GM12878 (cell line): ENCODE measurements at regions not wholly inside any gene's neighbourhood (a gene's known extent, or its start where the extent isn't known, plus 50 kb on each side); places are given as distances from the start of the nearest gene placed in this dataset.

Experiments used
- ATAC-seq: fragments of 200-7000 bp; cut with Tn5 transposase; 3 replicates; pipeline ENCODE4 v1.9.1; 2020; ENCODE audit warnings: mild to moderate bottlenecking, moderate library complexity
- BruUV-seq: library from RNA; stranded (reverse); fragments of 400-500 nt; replicated peaks from 2 replicates; lab custom pipeline; 2021; lab: Mats Ljungman, UMichigan
- CTCF ChIA-PET: fragments of 300-600 bp; sonication (Branson Sonifier 250); formaldehyde crosslinking; extraction: SDS; loops from one replicate; lab custom pipeline; 2021; ENCODE audit warnings: inconsistent platforms; lab: Yijun Ruan, JAX
- POLR2A ChIA-PET: fragments of 350-600 bp; formaldehyde crosslinking; extraction: SDS; loops from one replicate; lab custom pipeline; 2021; ENCODE audit warnings: inconsistent platforms; lab: Charles Lee
- RAD21 ChIA-PET: fragments of 300-600 bp; sonication (Branson Sonifier 250); formaldehyde crosslinking; loops from one replicate; lab custom pipeline; 2023; ENCODE audit warnings: antibody characterized with exemption; ENCODE audit not compliant: unreplicated experiment; lab: Charles Lee
- SMC1A ChIA-PET: fragments of 300-600 bp; sonication (Branson Sonifier 250); formaldehyde crosslinking; loops from one replicate; lab custom pipeline; 2023; ENCODE audit not compliant: unreplicated experiment, uncharacterized antibody; lab: Charles Lee
- DNase-seq: peaks from one replicate; pipeline ENCODE4 v3.0.0-alpha.2; 2011; ENCODE audit warnings: low read depth, low spot score
- FAIRE-seq: peaks from 3 replicates; lab custom pipeline; 2011; peaks lifted over from hg19 to GRCh38; lab: Jason Lieb, UNC
- H2AFZ ChIP-seq: 2 replicates; pipeline ENCODE4 v1.6.0; 2011; ENCODE audit warnings: low read depth, low read length, control low read depth; ENCODE audit not compliant: control insufficient read depth
- H3K27ac ChIP-seq: 2 replicates; pipeline ENCODE4 v1.5.1; 2011; ENCODE audit warnings: control low read depth; ENCODE audit not compliant: control insufficient read depth, insufficient read depth
- H3K27me3 ChIP-seq, 2 experiments: replicated peaks in 1 of 2; 2 replicates each; pipeline versions ENCODE4 v1.6.0 to v1.6.1; 2011; ENCODE audit warnings: low read length in 1 of 2; ENCODE audit not compliant: control insufficient read depth in 2 of 2, insufficient read depth in 2 of 2
- H3K36me3 ChIP-seq, 2 experiments: 2 replicates each; pipeline ENCODE4 v1.5.1; 2011; ENCODE audit warnings: low read length in 1 of 2; ENCODE audit not compliant: control insufficient read depth in 2 of 2, insufficient read depth in 2 of 2
- H3K4me1 ChIP-seq: 2 replicates; pipeline ENCODE4 v1.6.1; 2011; ENCODE audit warnings: mild to moderate bottlenecking, low read length, moderate library complexity, mixed read lengths; ENCODE audit not compliant: control insufficient read depth, insufficient read depth
- H3K4me2 ChIP-seq: 2 replicates; pipeline ENCODE4 v1.6.0; 2011; ENCODE audit warnings: control low read depth; ENCODE audit not compliant: control insufficient read depth, insufficient read depth
- H3K4me3 ChIP-seq: fragments of 200-600 bp; sonication (generic); 2 replicates; pipeline ENCODE4 v1.5.1; 2016
- H3K79me2 ChIP-seq: 2 replicates; pipeline ENCODE4 v1.6.0; 2011; ENCODE audit warnings: low read length; ENCODE audit not compliant: control insufficient read depth, insufficient read depth
- H3K9ac ChIP-seq: 2 replicates; pipeline ENCODE4 v1.8.0; 2011; ENCODE audit warnings: low read length, control low read depth, mixed read lengths; ENCODE audit not compliant: control insufficient read depth, insufficient read depth
- H3K9me3 ChIP-seq: replicated peaks from 3 replicates; pipeline ENCODE4 v1.5.1; 2011; ENCODE audit warnings: mild to moderate bottlenecking, low read length; ENCODE audit not compliant: control insufficient read depth, insufficient read depth
- H4K20me1 ChIP-seq: 2 replicates; pipeline ENCODE4 v1.6.0; 2011; ENCODE audit not compliant: control insufficient read depth, insufficient read depth
- EED ChIP-seq: sonication (generic); IDR thresholded peaks from 2 replicates; pipeline ENCODE4 v1.6.1; 2016; ENCODE audit warnings: antibody characterized with exemption, low read depth
- ELK1 ChIP-seq: IDR thresholded peaks from 2 replicates; pipeline ENCODE4 v1.6.1; 2012; ENCODE audit warnings: low read depth, low read length, improper control_type of control experiment
- FOXM1 ChIP-seq: IDR thresholded peaks from 2 replicates; pipeline ENCODE4 v1.6.1; 2012; ENCODE audit warnings: low read depth, mild to moderate bottlenecking, inconsistent platforms, low read length, moderate library complexity
- GABPA ChIP-seq: IDR thresholded peaks from 2 replicates; pipeline ENCODE4 v1.6.1; 2014; ENCODE audit warnings: antibody characterized with exemption, low read depth, mild to moderate bottlenecking, inconsistent platforms
- KAT2A ChIP-seq: conservative IDR thresholded peaks from 2 replicates; pipeline ENCODE4 v1.6.1; 2011; ENCODE audit warnings: low read depth, low read length; ENCODE audit not compliant: control insufficient read depth
- MXI1 ChIP-seq: fragments of 150-350 bp; IDR thresholded peaks from 2 replicates; pipeline ENCODE4 v1.6.1; 2011; ENCODE audit warnings: low read depth, mild to moderate bottlenecking, inconsistent platforms, low read length, improper control_type of control experiment
- NFIC ChIP-seq: IDR thresholded peaks from 2 replicates; pipeline ENCODE4 v1.6.1; 2012; ENCODE audit warnings: low read depth, mild to moderate bottlenecking, inconsistent platforms, low read length, moderate library complexity
- NRF1 ChIP-seq: conservative IDR thresholded peaks from 2 replicates; pipeline ENCODE4 v1.6.1; 2011; ENCODE audit warnings: mild to moderate bottlenecking, low read depth, low read length, improper control_type of control experiment
- RBBP5 ChIP-seq: fragments of 200-600 bp; sonication (generic); conservative IDR thresholded peaks from 2 replicates; pipeline ENCODE4 v1.6.1; 2016
- RUNX3 ChIP-seq: IDR thresholded peaks from 2 replicates; pipeline ENCODE4 v1.6.1; 2012; ENCODE audit warnings: low read length, inconsistent platforms
- WRNIP1 ChIP-seq: IDR thresholded peaks from 2 replicates; pipeline ENCODE4 v1.6.1; 2011; ENCODE audit warnings: low read depth, low read length, improper control_type of control experiment, borderline replicate concordance
- ZNF274 ChIP-seq: IDR thresholded peaks from one replicate; pipeline ENCODE4 v1.8.0; 2011; ENCODE audit not compliant: insufficient read length, insufficient read depth
- WGBS: methylation state at CpG from one replicate; pipeline ENCODE4 v1.1.6; 2016; ENCODE audit warnings: low lambda C conversion rate; ENCODE audit not compliant: insufficient replicate concordance, insufficient coverage; ENCODE audit errors: missing lambda C conversion rate; 5-methylcytosine and 5-hydroxymethylcytosine counted together
- in situ Hi-C: fragments of 300-500 bp; cut with MboI; formaldehyde crosslinking; loops from 9 replicates; pipeline ENCODE4 v1.14.3; 2018; ENCODE audit warnings: mixed read lengths
- intact Hi-C: fragments of 100-400 bp; cut with micrococcal nuclease; formaldehyde crosslinking; loops from one replicate; pipeline ENCODE4 v1.14.2; 2022; ENCODE audit not compliant: unreplicated experiment
- TF ChIP-seq, protein P1 (sequence below): IDR thresholded peaks from 2 replicates; pipeline ENCODE4 v1.6.1; 2011; ENCODE audit warnings: borderline replicate concordance, low read depth, mild to moderate bottlenecking, moderate library complexity, mixed read lengths, low read length; ENCODE audit not compliant: insufficient read depth; ENCODE audit errors: extremely low read length
- TF ChIP-seq, protein P2 (sequence below): fragments of 150-350 bp; IDR thresholded peaks from 2 replicates; pipeline ENCODE4 v1.6.1; 2014; ENCODE audit warnings: mild to moderate bottlenecking, low read depth, low read length
- TF ChIP-seq, protein P3 (sequence below): fragments of 450-650 bp; IDR thresholded peaks from 2 replicates; pipeline ENCODE4 v1.6.1; 2018; ENCODE audit warnings: borderline replicate concordance, mild to moderate bottlenecking; ENCODE audit not compliant: partially characterized antibody

DNA sequence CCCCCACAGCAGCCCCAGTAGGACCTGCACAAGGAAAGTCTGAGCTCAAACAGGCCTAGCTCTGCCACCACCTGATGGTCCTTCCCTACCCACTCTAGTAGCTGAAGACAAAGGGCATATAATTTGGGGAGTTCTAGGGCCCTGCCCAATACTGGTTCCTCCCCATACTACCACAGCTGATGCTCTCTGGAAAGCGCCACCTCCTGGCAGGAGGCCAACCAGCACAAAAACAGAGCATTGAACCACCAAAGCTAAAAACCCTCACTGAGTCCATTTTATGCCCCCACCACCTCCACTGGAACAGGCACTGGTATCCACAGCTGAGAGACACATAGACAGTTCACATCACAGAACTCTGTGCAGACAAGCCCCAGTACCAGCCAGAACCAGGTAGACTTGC, 1276.8 kb downstream of the OLFM4 start (continued):
- no peak for TF ChIP-seq WRNIP1
- TF ChIP-seq GABPA, result no peak
- TF ChIP-seq EED, result no peak
- TF ChIP-seq MXI1, result no peak
- TF ChIP-seq NRF1, result no peak

DNA sequence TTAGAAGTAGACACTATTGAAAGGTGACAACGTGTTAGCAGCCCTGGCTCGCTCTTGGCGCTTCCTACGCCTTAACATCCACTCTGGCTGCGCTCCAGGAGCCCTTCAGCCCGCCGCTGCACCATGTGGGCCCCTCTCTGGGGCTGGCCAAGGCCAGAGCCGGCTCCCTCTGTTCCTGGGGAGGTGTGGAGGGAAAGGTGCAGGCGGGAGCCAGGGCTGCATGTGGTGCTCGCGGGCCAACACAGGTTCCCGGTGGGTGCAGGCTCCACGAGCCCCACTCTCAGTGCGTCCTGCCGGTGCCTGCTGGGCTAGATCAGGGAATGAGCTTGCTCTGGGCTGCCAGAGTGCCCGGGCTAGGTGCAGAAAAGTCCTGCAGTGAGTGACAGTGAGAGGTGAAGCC, 1284.3 kb downstream of the OLFM4 start:
- Histone ChIP-seq H3K9me3 (no peaks in the 10 kb centered on the region; the same call in 2 of the 3 replicates), H4K20me1 (no peaks in the 10 kb centered on the region), H3K4me3 (no peak overlapping the region), H3K4me2 (no peak overlapping the region), H3K79me2 (no peaks in the 10 kb centered on the region), H3K36me3 (no peaks in the 10 kb centered on the region), H3K27ac (no peak overlapping the region), H3K4me1 (no peaks in the 10 kb centered on the region), H3K27me3 (no peaks in the 10 kb centered on the region), H3K9ac (no peak overlapping the region), H2AFZ (no peak overlapping the region)
- ChIA-PET RAD21 (no interaction called here), CTCF (no interaction called here), SMC1A (no interaction called here), POLR2A (no interaction called here)
- 45% methylated on average over 16 of the region's 16 CpGs for WGBS
- in situ Hi-C loops (no loop called here), intact Hi-C loops (no loop called here)
- no TSS peak for BruUV-seq
- TF ChIP-seq NFIC (no peak), FOXM1 (no peak), KAT2A (no peak), RBBP5 (no peak), GABPA (no peak), ZNF274 (no peak), ELK1 (no peak), RUNX3 (no peak)
- TF ChIP-seq, protein P1, sequence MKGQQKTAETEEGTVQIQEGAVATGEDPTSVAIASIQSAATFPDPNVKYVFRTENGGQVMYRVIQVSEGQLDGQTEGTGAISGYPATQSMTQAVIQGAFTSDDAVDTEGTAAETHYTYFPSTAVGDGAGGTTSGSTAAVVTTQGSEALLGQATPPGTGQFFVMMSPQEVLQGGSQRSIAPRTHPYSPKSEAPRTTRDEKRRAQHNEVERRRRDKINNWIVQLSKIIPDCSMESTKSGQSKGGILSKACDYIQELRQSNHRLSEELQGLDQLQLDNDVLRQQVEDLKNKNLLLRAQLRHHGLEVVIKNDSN, result no peak
- TF ChIP-seq, protein P2, sequence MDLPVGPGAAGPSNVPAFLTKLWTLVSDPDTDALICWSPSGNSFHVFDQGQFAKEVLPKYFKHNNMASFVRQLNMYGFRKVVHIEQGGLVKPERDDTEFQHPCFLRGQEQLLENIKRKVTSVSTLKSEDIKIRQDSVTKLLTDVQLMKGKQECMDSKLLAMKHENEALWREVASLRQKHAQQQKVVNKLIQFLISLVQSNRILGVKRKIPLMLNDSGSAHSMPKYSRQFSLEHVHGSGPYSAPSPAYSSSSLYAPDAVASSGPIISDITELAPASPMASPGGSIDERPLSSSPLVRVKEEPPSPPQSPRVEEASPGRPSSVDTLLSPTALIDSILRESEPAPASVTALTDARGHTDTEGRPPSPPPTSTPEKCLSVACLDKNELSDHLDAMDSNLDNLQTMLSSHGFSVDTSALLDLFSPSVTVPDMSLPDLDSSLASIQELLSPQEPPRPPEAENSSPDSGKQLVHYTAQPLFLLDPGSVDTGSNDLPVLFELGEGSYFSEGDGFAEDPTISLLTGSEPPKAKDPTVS, result no peak
- TF ChIP-seq, protein P3, sequence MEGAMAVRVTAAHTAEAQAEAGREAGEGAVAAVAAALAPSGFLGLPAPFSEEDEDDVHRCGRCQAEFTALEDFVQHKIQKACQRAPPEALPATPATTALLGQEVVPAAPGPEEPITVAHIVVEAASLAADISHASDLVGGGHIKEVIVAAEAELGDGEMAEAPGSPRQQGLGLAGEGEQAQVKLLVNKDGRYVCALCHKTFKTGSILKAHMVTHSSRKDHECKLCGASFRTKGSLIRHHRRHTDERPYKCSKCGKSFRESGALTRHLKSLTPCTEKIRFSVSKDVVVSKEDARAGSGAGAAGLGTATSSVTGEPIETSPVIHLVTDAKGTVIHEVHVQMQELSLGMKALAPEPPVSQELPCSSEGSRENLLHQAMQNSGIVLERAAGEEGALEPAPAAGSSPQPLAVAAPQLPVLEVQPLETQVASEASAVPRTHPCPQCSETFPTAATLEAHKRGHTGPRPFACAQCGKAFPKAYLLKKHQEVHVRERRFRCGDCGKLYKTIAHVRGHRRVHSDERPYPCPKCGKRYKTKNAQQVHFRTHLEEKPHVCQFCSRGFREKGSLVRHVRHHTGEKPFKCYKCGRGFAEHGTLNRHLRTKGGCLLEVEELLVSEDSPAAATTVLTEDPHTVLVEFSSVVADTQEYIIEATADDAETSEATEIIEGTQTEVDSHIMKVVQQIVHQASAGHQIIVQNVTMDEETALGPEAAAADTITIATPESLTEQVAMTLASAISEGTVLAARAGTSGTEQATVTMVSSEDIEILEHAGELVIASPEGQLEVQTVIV, result no peak
- DNase-seq (no peak), FAIRE-seq (no peak), ATAC-seq (no peak)
